GM04503 (cell line): ENCODE measurements at regions not wholly inside any gene's neighbourhood (a gene's known extent, or its start where the extent isn't known, plus 50 kb on each side); places are given as distances from the start of the nearest gene placed in this dataset.

Experiments used
- DNase-seq: peaks from one replicate; pipeline ENCODE4 v3.0.0-alpha.2; 2012; ENCODE audit warnings: low read depth

- no peak for DNase-seq
Observed at GRCh38 chr7:10889266-10889898, 84.3 kb upstream of the PHF14 start.

GRCh38 chr7:10908600-10908999 is 65.1 kb upstream of the PHF14 start:
- DNase-seq, result no peak

- DNase-seq, result no peak
Observed at GRCh38 chr7:10910447-10910846, 63.2 kb upstream of the PHF14 start.

- no peak for DNase-seq
Observed at GRCh38 chr7:10912077-10912476, 61.6 kb upstream of the PHF14 start.

- DNase-seq, result no peak
Observed at GRCh38 chr7:10913457-10913856, 60.2 kb upstream of the PHF14 start.

GRCh38 chr7:10918093-10918590 is 55.5 kb upstream of the PHF14 start:
- DNase-seq, result no peak

GRCh38 chr7:10919923-10920322 is 53.7 kb upstream of the PHF14 start:
- no peak for DNase-seq
